Erythroblast (primary cell): ENCODE measurements at regions not wholly inside any gene's neighbourhood (a gene's known extent, or its start where the extent isn't known, plus 50 kb on each side); places are given as distances from the start of the nearest gene placed in this dataset.
"Not testable (repeated sequence)": the region's sequence is repeated elsewhere in the genome, so short reads cannot be mapped to it uniquely, and the experiment has no call there.

ENCODE experiments used
- DNase-seq, 2 experiments: peaks; one replicate each; lab custom pipeline; 2025; lab: John Stamatoyannopoulos, UW
- GATA1 ChIP-seq: IDR thresholded peaks from 2 replicates; pipeline ENCODE4 v1.6.1; 2011; ENCODE audit warnings: low read depth, mild to moderate bottlenecking, control low read depth, low read length, moderate library complexity
- POLR2A ChIP-seq: IDR thresholded peaks from 2 replicates; pipeline ENCODE4 v1.6.1; 2011; ENCODE audit warnings: mild to moderate bottlenecking, low read length

GRCh38 chr1:172717722-172718465 is 59.0 kb downstream of the FASLG start:
- peak; percentile 18 to 49 for DNase-seq
- TF ChIP-seq GATA1 (no peak), POLR2A (no peak)

GRCh38 chr1:172719066-172719627 is 60.2 kb downstream of the FASLG start:
- no peak for DNase-seq
- TF ChIP-seq POLR2A (no peak), GATA1 (no peak)

- DNase-seq, result peak; percentile 36 to 66
- TF ChIP-seq GATA1, result no peak
- no peak for TF ChIP-seq POLR2A
Measured at GRCh38 chr1:172719694-172720138, 60.8 kb downstream of the FASLG start.

GRCh38 chr1:172720339-172720738 is 61.4 kb downstream of the FASLG start:
- no peak for TF ChIP-seq POLR2A
- TF ChIP-seq GATA1, result no peak
- DNase-seq, result no peak

GRCh38 chr1:172723251-172723650 is 64.3 kb downstream of the FASLG start:
- DNase-seq, result no peak
- TF ChIP-seq GATA1 (no peak), POLR2A (no peak)

- no peak for DNase-seq
- no peak for TF ChIP-seq POLR2A
- no peak for TF ChIP-seq GATA1
Measured at GRCh38 chr1:172724232-172724631, 65.3 kb downstream of the FASLG start.

- TF ChIP-seq GATA1 (no peak), POLR2A (no peak)
Measured at GRCh38 chr1:172724765-172725613, 66.1 kb downstream of the FASLG start.

GRCh38 chr1:172726740-172727139 is 67.8 kb downstream of the FASLG start:
- TF ChIP-seq POLR2A, result no peak
- no peak for TF ChIP-seq GATA1
- DNase-seq, result no peak

More at GRCh38 chr1:172724765-172725613, 66.1 kb downstream of the FASLG start:
- no peak for DNase-seq

GRCh38 chr1:172727275-172727857 is 68.5 kb downstream of the FASLG start:
- peak; percentile 9 to 23 for DNase-seq
- TF ChIP-seq GATA1 (no peak), POLR2A (no peak)

GRCh38 chr1:172727956-172728603 is 69.2 kb downstream of the FASLG start:
- no peak for TF ChIP-seq POLR2A
- TF ChIP-seq GATA1, result no peak
- peak; percentile 82 to 83 for DNase-seq

GRCh38 chr1:172728705-172729104 is 69.8 kb downstream of the FASLG start:
- DNase-seq, result not testable (repeated sequence)

- no peak for DNase-seq
- TF ChIP-seq GATA1 (no peak), POLR2A (no peak)
Measured at GRCh38 chr1:172732427-172732826, 73.5 kb downstream of the FASLG start.

- no peak for DNase-seq
- no peak for TF ChIP-seq GATA1
- TF ChIP-seq POLR2A, result no peak
Measured at GRCh38 chr1:172733815-172734214, 74.9 kb downstream of the FASLG start.
